CD4-positive, CD25-positive, alpha-beta regulatory T cell (primary cell): ENCODE measurements at regions not wholly inside any gene's neighbourhood (a gene's known extent, or its start where the extent isn't known, plus 50 kb on each side); places are given as distances from the start of the nearest gene placed in this dataset.

Experiments used
- ATAC-seq, 2 donors: fragments of 150-1000 bp; cut with Tn5 transposase; one replicate each; pipeline ENCODE4 v1.10.0; 2021; ENCODE audit warnings: low read depth in 2 of 2, moderate number of reproducible peaks in 2 of 2, moderate library complexity in 1 of 2
- DNase-seq, 3 donors: peaks; one replicate each; pipeline versions ENCODE4 v3.0.0 to v3.0.0-alpha.2; 2012 to 2022; ENCODE audit warnings: mixed read lengths in 1 of 3
- H3K27ac ChIP-seq: one replicate; pipeline ENCODE4 v1.7.0; 2013; ENCODE audit warnings: mild to moderate bottlenecking, low read length; ENCODE audit not compliant: insufficient read depth, poor library complexity, severe bottlenecking
- H3K27me3 ChIP-seq: one replicate; pipeline ENCODE4 v1.7.0; 2013; ENCODE audit warnings: low read length; ENCODE audit not compliant: control insufficient read depth, insufficient read depth
- H3K36me3 ChIP-seq: one replicate; pipeline ENCODE4 v1.7.0; 2013; ENCODE audit warnings: mild to moderate bottlenecking, low read length, moderate library complexity; ENCODE audit not compliant: control insufficient read depth, insufficient read depth
- H3K4me1 ChIP-seq: 2 replicates; pipeline ENCODE4 v1.7.0; 2013; ENCODE audit warnings: mild to moderate bottlenecking, low read length; ENCODE audit not compliant: insufficient read depth, control insufficient read depth, poor library complexity, severe bottlenecking
- H3K4me3 ChIP-seq: one replicate; pipeline ENCODE4 v1.7.0; 2013; ENCODE audit warnings: low read depth, mild to moderate bottlenecking, low read length, moderate library complexity
- H3K9me3 ChIP-seq, 2 experiments: 1 replicate in 1 of 2; 2 replicates in 1 of 2; pipeline ENCODE4 v1.7.0; 2013; ENCODE audit warnings: low read length in 2 of 2, mild to moderate bottlenecking in 1 of 2, moderate library complexity in 1 of 2; ENCODE audit not compliant: control insufficient read depth in 2 of 2
- H3K27ac Mint-ChIP-seq, 3 donors: one replicate each; pipeline ENCODE4 v1.8.0; 2020 to 2022; ENCODE audit warnings: mild to moderate bottlenecking in 3 of 3, mixed read lengths in 3 of 3, moderate library complexity in 2 of 3
- H3K27me3 Mint-ChIP-seq: one replicate; pipeline ENCODE4 v1.8.0; 2022; ENCODE audit warnings: mild to moderate bottlenecking, mixed read lengths
- H3K36me3 Mint-ChIP-seq: one replicate; pipeline ENCODE4 v1.8.0; 2020; ENCODE audit warnings: mixed read lengths
- H3K4me1 Mint-ChIP-seq, 4 donors: one replicate each; pipeline ENCODE4 v1.8.0; 2020 to 2022; ENCODE audit warnings: mixed read lengths in 4 of 4, mild to moderate bottlenecking in 1 of 4
- H3K4me3 Mint-ChIP-seq, 4 donors: one replicate each; pipeline ENCODE4 v1.8.0; 2020 to 2022; ENCODE audit warnings: mild to moderate bottlenecking in 4 of 4, mixed read lengths in 4 of 4, moderate library complexity in 3 of 4
- H3K9me3 Mint-ChIP-seq, 7 donors: one replicate each; pipeline ENCODE4 v1.8.0; 2020 to 2022; ENCODE audit warnings: mixed read lengths in 7 of 7, mild to moderate bottlenecking in 3 of 7, moderate library complexity in 2 of 7

GRCh38 chr18:49707599-49707998 is 105.7 kb downstream of the ACAA2 start:
- Mint-ChIP-seq H3K4me1 (no peaks in the 10 kb centered on the region), H3K9me3 (peaks cover 0 to 3% (median 0%) of the 10 kb centered on the region in 7 donors), H3K27me3 (peaks cover 10% of the 10 kb centered on the region), H3K4me3 (no peak overlapping the region), H3K36me3 (no peaks in the 10 kb centered on the region), H3K27ac (no peak overlapping the region)
- DNase-seq (no peak), ATAC-seq (no peak)
- Histone ChIP-seq H3K27me3 (no peaks in the 10 kb centered on the region), H3K36me3 (no peaks in the 10 kb centered on the region), H3K27ac (no peak overlapping the region), H3K4me1 (no peaks in the 10 kb centered on the region), H3K4me3 (no peak overlapping the region), H3K9me3 (no peaks in the 10 kb centered on the region)

- no peak for ATAC-seq
- no peak overlapping the region for H3K4me3 Mint-ChIP-seq
- no peak overlapping the region for H3K27ac Mint-ChIP-seq
- no peak overlapping the region for H3K27ac ChIP-seq
- no peak for DNase-seq
- H3K9me3 ChIP-seq = no peaks in the 10 kb centered on the region
- H3K27me3 Mint-ChIP-seq = peaks cover 14% of the 10 kb centered on the region
- H3K9me3 Mint-ChIP-seq = no peaks in the 10 kb centered on the region
- H3K4me1 ChIP-seq = no peaks in the 10 kb centered on the region
- no peaks in the 10 kb centered on the region for H3K27me3 ChIP-seq
- H3K36me3 Mint-ChIP-seq = no peaks in the 10 kb centered on the region
- H3K4me1 Mint-ChIP-seq = no peaks in the 10 kb centered on the region
- H3K36me3 ChIP-seq = no peaks in the 10 kb centered on the region
- no peak overlapping the region for H3K4me3 ChIP-seq
Measured at GRCh38 chr18:49704334-49704733, 109.0 kb downstream of the ACAA2 start.

- ATAC-seq = no peak
- no peaks in the 10 kb centered on the region for H3K36me3 Mint-ChIP-seq
- DNase-seq = no peak
- no peaks in the 10 kb centered on the region for H3K4me1 ChIP-seq
- H3K27ac Mint-ChIP-seq = no peak overlapping the region
- no peak overlapping the region for H3K4me3 ChIP-seq
- H3K4me1 Mint-ChIP-seq = no peaks in the 10 kb centered on the region
- H3K27me3 Mint-ChIP-seq = peaks cover 28% of the 10 kb centered on the region
- no peaks in the 10 kb centered on the region for H3K36me3 ChIP-seq
- no peaks in the 10 kb centered on the region for H3K9me3 ChIP-seq
- no peak overlapping the region for H3K4me3 Mint-ChIP-seq
- no peak overlapping the region for H3K27ac ChIP-seq
- no peaks in the 10 kb centered on the region for H3K27me3 ChIP-seq
- H3K9me3 Mint-ChIP-seq = no peaks in the 10 kb centered on the region
Measured at GRCh38 chr18:49701190-49701589, 112.1 kb downstream of the ACAA2 start.

- Mint-ChIP-seq H3K36me3 (no peaks in the 10 kb centered on the region), H3K4me3 (no peak overlapping the region), H3K9me3 (no peaks in the 10 kb centered on the region), H3K27ac (peak overlapping the region in 2 of 3 donors; percentile 30 to 42), H3K4me1 (no peaks in the 10 kb centered on the region), H3K27me3 (peaks cover 33% of the 10 kb centered on the region)
- H3K4me1 ChIP-seq = no peaks in the 10 kb centered on the region
- peaks cover 3% of the 10 kb centered on the region for H3K27me3 ChIP-seq
- no peak overlapping the region for H3K27ac ChIP-seq
- ATAC-seq = no peak
- H3K9me3 ChIP-seq = no peaks in the 10 kb centered on the region
- H3K4me3 ChIP-seq = no peak overlapping the region
- DNase-seq = no peak
- no peaks in the 10 kb centered on the region for H3K36me3 ChIP-seq
Measured at GRCh38 chr18:49699303-49699702, 114.0 kb downstream of the ACAA2 start.

GRCh38 chr18:49698525-49699025 is 114.8 kb downstream of the ACAA2 start:
- Histone ChIP-seq H3K4me3 (no peak overlapping the region), H3K36me3 (no peaks in the 10 kb centered on the region), H3K9me3 (no peaks in the 10 kb centered on the region), H3K27me3 (peaks cover 3% of the 10 kb centered on the region), H3K27ac (no peak overlapping the region), H3K4me1 (no peaks in the 10 kb centered on the region)
- DNase-seq (no peak), ATAC-seq (no peak)
- no peak overlapping the region for H3K27ac Mint-ChIP-seq
- no peaks in the 10 kb centered on the region for H3K9me3 Mint-ChIP-seq
- H3K4me1 Mint-ChIP-seq = no peaks in the 10 kb centered on the region
- H3K36me3 Mint-ChIP-seq = no peaks in the 10 kb centered on the region
- H3K27me3 Mint-ChIP-seq = peaks cover 26% of the 10 kb centered on the region
- H3K4me3 Mint-ChIP-seq = no peak overlapping the region

GRCh38 chr18:49697757-49698524 is 115.4 kb downstream of the ACAA2 start:
- peaks cover 3% of the 10 kb centered on the region for H3K27me3 ChIP-seq
- H3K9me3 Mint-ChIP-seq = no peaks in the 10 kb centered on the region
- H3K4me1 ChIP-seq = no peaks in the 10 kb centered on the region
- H3K9me3 ChIP-seq = no peaks in the 10 kb centered on the region
- no peak overlapping the region for H3K4me3 Mint-ChIP-seq
- H3K27ac Mint-ChIP-seq = no peak overlapping the region
- DNase-seq (no peak), ATAC-seq (no peak)
- H3K36me3 ChIP-seq = no peaks in the 10 kb centered on the region
- H3K27ac ChIP-seq = no peak overlapping the region
- H3K36me3 Mint-ChIP-seq = no peaks in the 10 kb centered on the region
- peaks cover 26% of the 10 kb centered on the region for H3K27me3 Mint-ChIP-seq
- no peaks in the 10 kb centered on the region for H3K4me1 Mint-ChIP-seq
- H3K4me3 ChIP-seq = no peak overlapping the region

- DNase-seq = no peak
- H3K9me3 Mint-ChIP-seq = no peaks in the 10 kb centered on the region
- no peaks in the 10 kb centered on the region for H3K36me3 Mint-ChIP-seq
- Histone ChIP-seq H3K27me3 (peaks cover 3% of the 10 kb centered on the region), H3K27ac (no peak overlapping the region), H3K36me3 (no peaks in the 10 kb centered on the region), H3K4me3 (no peak overlapping the region), H3K4me1 (no peaks in the 10 kb centered on the region), H3K9me3 (no peaks in the 10 kb centered on the region)
- H3K27me3 Mint-ChIP-seq = peaks cover 26% of the 10 kb centered on the region
- peak overlapping the region in 1 of 3 donors; percentile 53 for H3K27ac Mint-ChIP-seq
- no peaks in the 10 kb centered on the region for H3K4me1 Mint-ChIP-seq
- no peak overlapping the region for H3K4me3 Mint-ChIP-seq
- no peak for ATAC-seq
Measured at GRCh38 chr18:49697049-49697448, 116.3 kb downstream of the ACAA2 start.

GRCh38 chr18:49694402-49694801 is 118.9 kb downstream of the ACAA2 start:
- Histone ChIP-seq H3K36me3 (no peaks in the 10 kb centered on the region), H3K4me3 (no peak overlapping the region), H3K4me1 (no peaks in the 10 kb centered on the region), H3K27ac (no peak overlapping the region), H3K27me3 (peaks cover 3% of the 10 kb centered on the region), H3K9me3 (no peaks in the 10 kb centered on the region)
- Mint-ChIP-seq H3K4me3 (no peak overlapping the region), H3K36me3 (no peaks in the 10 kb centered on the region), H3K4me1 (peaks cover 0 to 4% (median 1%) of the 10 kb centered on the region in 4 donors), H3K27ac (no peak overlapping the region), H3K9me3 (no peaks in the 10 kb centered on the region), H3K27me3 (peaks cover 23% of the 10 kb centered on the region)
- ATAC-seq (no peak), DNase-seq (no peak)
